ENCODE measurements at regions not wholly inside any gene's neighbourhood (a gene's known extent, or its start where the extent isn't known, plus 50 kb on each side); places are given as distances from the start of the nearest gene placed in this dataset.

GRCh38 chr14:104296388-104297312, 158.3 kb downstream of the KIF26A start:
- no peak overlapping the region for H3K9ac ChIP-seq (ENCODE audit: insufficient read depth in 1 of 2, low read depth in 2 of 2, low read length in 2 of 2)
- WGBS (ENCODE audit: insufficient coverage, low coverage, missing lambda C conversion rate): 2% methylated on average over 15 of the region's 26 CpGs
- intact Hi-C loops (cut with micrococcal nuclease): no loop called here
- H3K4me3 ChIP-seq: no peak overlapping the region
- H4K20me1 ChIP-seq (replicated peaks; ENCODE audit: control insufficient read depth, insufficient read depth, low read length): no peaks in the 10 kb centered on the region
- H3K27ac ChIP-seq (ENCODE audit: extremely low read depth, low read depth, low read length): no peak overlapping the region
- BruUV-seq (replicated peaks): no TSS peak
- peaks cover 0 to 4% of the 10 kb centered on the region in 2 experiments; a peak in 1 of 5 replicates for H3K27me3 ChIP-seq (ENCODE audit: control insufficient read depth in 2 of 2, insufficient read depth in 2 of 2, low read length in 2 of 2)
- H3K9me3 ChIP-seq (replicated peaks; ENCODE audit: control insufficient read depth, insufficient read depth, low read depth, low read length): no peaks in the 10 kb centered on the region
- no peaks in the 10 kb centered on the region for H3K79me2 ChIP-seq (ENCODE audit: control insufficient read depth, insufficient read depth, low read length)
- in situ Hi-C loops (cut with MboI): no loop called here
- H3K9me1 ChIP-seq (ENCODE audit: control insufficient read depth, insufficient read depth, low read length): no peaks in the 10 kb centered on the region
- no peak for DNase-seq (ENCODE audit: extremely low read depth in 1 of 4, low spot score in 3 of 4)
- H2AFZ ChIP-seq (ENCODE audit: low read depth, low read length): no peak overlapping the region
- POLR2A ChIA-PET: interaction anchor here (0.6 kb wide), 1 partner anchor 148 kb away, joined by 4 read pairs; no protein-coding TSS in a partner anchor
- no peaks in the 10 kb centered on the region for H3K36me3 ChIP-seq (ENCODE audit: control insufficient read depth, insufficient read depth, low read length)
- no peak overlapping the region for H3K4me2 ChIP-seq (ENCODE audit: insufficient read depth, low read length)
- no peak for FAIRE-seq
- ATAC-seq: no peak
- no peaks in the 10 kb centered on the region for H3K4me1 ChIP-seq (replicated peaks in 1 of 2; ENCODE audit: control insufficient read depth in 2 of 2, insufficient read depth in 2 of 2, low read length in 2 of 2)
- CTCF ChIA-PET (ENCODE audit: low intra/inter-chr PET ratio): no interaction called here
- TF ChIP-seq ARHGAP35 (IDR thresholded peaks at IDR 0.05; ENCODE audit: partially characterized antibody) (no peak), TOE1 (IDR thresholded peaks at IDR 0.05; ENCODE audit: borderline replicate concordance) (no peak), TOE1 (CRISPR knock-in tag; IDR thresholded peaks at IDR 0.05; ENCODE audit: borderline replicate concordance, low read depth) (no peak), PTTG1 (tag; IDR thresholded peaks at IDR 0.05; ENCODE audit: low read depth) (no peak)
- TF ChIP-seq, protein P1, sequence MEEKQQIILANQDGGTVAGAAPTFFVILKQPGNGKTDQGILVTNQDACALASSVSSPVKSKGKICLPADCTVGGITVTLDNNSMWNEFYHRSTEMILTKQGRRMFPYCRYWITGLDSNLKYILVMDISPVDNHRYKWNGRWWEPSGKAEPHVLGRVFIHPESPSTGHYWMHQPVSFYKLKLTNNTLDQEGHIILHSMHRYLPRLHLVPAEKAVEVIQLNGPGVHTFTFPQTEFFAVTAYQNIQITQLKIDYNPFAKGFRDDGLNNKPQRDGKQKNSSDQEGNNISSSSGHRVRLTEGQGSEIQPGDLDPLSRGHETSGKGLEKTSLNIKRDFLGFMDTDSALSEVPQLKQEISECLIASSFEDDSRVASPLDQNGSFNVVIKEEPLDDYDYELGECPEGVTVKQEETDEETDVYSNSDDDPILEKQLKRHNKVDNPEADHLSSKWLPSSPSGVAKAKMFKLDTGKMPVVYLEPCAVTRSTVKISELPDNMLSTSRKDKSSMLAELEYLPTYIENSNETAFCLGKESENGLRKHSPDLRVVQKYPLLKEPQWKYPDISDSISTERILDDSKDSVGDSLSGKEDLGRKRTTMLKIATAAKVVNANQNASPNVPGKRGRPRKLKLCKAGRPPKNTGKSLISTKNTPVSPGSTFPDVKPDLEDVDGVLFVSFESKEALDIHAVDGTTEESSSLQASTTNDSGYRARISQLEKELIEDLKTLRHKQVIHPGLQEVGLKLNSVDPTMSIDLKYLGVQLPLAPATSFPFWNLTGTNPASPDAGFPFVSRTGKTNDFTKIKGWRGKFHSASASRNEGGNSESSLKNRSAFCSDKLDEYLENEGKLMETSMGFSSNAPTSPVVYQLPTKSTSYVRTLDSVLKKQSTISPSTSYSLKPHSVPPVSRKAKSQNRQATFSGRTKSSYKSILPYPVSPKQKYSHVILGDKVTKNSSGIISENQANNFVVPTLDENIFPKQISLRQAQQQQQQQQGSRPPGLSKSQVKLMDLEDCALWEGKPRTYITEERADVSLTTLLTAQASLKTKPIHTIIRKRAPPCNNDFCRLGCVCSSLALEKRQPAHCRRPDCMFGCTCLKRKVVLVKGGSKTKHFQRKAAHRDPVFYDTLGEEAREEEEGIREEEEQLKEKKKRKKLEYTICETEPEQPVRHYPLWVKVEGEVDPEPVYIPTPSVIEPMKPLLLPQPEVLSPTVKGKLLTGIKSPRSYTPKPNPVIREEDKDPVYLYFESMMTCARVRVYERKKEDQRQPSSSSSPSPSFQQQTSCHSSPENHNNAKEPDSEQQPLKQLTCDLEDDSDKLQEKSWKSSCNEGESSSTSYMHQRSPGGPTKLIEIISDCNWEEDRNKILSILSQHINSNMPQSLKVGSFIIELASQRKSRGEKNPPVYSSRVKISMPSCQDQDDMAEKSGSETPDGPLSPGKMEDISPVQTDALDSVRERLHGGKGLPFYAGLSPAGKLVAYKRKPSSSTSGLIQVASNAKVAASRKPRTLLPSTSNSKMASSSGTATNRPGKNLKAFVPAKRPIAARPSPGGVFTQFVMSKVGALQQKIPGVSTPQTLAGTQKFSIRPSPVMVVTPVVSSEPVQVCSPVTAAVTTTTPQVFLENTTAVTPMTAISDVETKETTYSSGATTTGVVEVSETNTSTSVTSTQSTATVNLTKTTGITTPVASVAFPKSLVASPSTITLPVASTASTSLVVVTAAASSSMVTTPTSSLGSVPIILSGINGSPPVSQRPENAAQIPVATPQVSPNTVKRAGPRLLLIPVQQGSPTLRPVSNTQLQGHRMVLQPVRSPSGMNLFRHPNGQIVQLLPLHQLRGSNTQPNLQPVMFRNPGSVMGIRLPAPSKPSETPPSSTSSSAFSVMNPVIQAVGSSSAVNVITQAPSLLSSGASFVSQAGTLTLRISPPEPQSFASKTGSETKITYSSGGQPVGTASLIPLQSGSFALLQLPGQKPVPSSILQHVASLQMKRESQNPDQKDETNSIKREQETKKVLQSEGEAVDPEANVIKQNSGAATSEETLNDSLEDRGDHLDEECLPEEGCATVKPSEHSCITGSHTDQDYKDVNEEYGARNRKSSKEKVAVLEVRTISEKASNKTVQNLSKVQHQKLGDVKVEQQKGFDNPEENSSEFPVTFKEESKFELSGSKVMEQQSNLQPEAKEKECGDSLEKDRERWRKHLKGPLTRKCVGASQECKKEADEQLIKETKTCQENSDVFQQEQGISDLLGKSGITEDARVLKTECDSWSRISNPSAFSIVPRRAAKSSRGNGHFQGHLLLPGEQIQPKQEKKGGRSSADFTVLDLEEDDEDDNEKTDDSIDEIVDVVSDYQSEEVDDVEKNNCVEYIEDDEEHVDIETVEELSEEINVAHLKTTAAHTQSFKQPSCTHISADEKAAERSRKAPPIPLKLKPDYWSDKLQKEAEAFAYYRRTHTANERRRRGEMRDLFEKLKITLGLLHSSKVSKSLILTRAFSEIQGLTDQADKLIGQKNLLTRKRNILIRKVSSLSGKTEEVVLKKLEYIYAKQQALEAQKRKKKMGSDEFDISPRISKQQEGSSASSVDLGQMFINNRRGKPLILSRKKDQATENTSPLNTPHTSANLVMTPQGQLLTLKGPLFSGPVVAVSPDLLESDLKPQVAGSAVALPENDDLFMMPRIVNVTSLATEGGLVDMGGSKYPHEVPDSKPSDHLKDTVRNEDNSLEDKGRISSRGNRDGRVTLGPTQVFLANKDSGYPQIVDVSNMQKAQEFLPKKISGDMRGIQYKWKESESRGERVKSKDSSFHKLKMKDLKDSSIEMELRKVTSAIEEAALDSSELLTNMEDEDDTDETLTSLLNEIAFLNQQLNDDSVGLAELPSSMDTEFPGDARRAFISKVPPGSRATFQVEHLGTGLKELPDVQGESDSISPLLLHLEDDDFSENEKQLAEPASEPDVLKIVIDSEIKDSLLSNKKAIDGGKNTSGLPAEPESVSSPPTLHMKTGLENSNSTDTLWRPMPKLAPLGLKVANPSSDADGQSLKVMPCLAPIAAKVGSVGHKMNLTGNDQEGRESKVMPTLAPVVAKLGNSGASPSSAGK (IDR thresholded peaks at IDR 0.05): no peak
- TF ChIP-seq, protein P2, sequence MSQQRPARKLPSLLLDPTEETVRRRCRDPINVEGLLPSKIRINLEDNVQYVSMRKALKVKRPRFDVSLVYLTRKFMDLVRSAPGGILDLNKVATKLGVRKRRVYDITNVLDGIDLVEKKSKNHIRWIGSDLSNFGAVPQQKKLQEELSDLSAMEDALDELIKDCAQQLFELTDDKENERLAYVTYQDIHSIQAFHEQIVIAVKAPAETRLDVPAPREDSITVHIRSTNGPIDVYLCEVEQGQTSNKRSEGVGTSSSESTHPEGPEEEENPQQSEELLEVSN (IDR thresholded peaks at IDR 0.05; ENCODE audit: borderline replicate concordance in 1 of 2, extremely low read depth in 1 of 2, insufficient read depth in 1 of 2, insufficient read length in 1 of 2, low read depth in 1 of 2, low read length in 1 of 2, poor library complexity in 1 of 2, severe bottlenecking in 1 of 2): no peak

Measured in K562 (cell line).